Inflammatory macrophage treated with lipopolysaccharide for 4 hours (primary cell): ENCODE measurements at regions not wholly inside any gene's neighbourhood (a gene's known extent, or its start where the extent isn't known, plus 50 kb on each side); places are given as distances from the start of the nearest gene placed in this dataset.

ENCODE experiments used
- DNase-seq: peaks from one replicate; pipeline ENCODE4 v3.0.0-alpha.2; 2020

- no peak for DNase-seq
These were observed 714.1 kb downstream of the EFNB2 start for GRCh38 chr13:105821337-105821736.

- DNase-seq: no peak
These were observed 715.0 kb downstream of the EFNB2 start for GRCh38 chr13:105820415-105820814.

- no peak for DNase-seq
These were observed 718.0 kb downstream of the EFNB2 start for GRCh38 chr13:105817498-105817897.

- no peak for DNase-seq
These were observed 718.5 kb downstream of the EFNB2 start for GRCh38 chr13:105816994-105817393.

GRCh38 chr13:105814902-105815250 lies 720.6 kb downstream of the EFNB2 start:
- no peak for DNase-seq

- DNase-seq: no peak
These were observed 721.1 kb downstream of the EFNB2 start for GRCh38 chr13:105814219-105814901.

- no peak for DNase-seq
These were observed 728.9 kb downstream of the EFNB2 start for GRCh38 chr13:105806628-105806920.

GRCh38 chr13:105805892-105806627 lies 729.4 kb downstream of the EFNB2 start:
- DNase-seq: no peak

GRCh38 chr13:105804561-105805190 lies 730.8 kb downstream of the EFNB2 start:
- no peak for DNase-seq

GRCh38 chr13:105799155-105799554 lies 736.3 kb downstream of the EFNB2 start:
- no peak for DNase-seq

- DNase-seq: no peak
These were observed 736.9 kb downstream of the EFNB2 start for GRCh38 chr13:105798541-105798940.

GRCh38 chr13:105796081-105796480 lies 739.4 kb downstream of the EFNB2 start:
- DNase-seq: no peak

GRCh38 chr13:105790923-105791322 lies 744.5 kb downstream of the EFNB2 start:
- DNase-seq: no peak

GRCh38 chr13:105788530-105788929 lies 746.9 kb downstream of the EFNB2 start:
- DNase-seq: no peak

GRCh38 chr13:105787632-105788031 lies 747.8 kb downstream of the EFNB2 start:
- no peak for DNase-seq

GRCh38 chr13:105785436-105785835 lies 750.0 kb downstream of the EFNB2 start:
- no peak for DNase-seq

- no peak for DNase-seq
These were observed 752.2 kb downstream of the EFNB2 start for GRCh38 chr13:105783261-105783660.

GRCh38 chr13:105778196-105778595 lies 757.3 kb downstream of the EFNB2 start:
- DNase-seq: no peak

- no peak for DNase-seq
These were observed 760.6 kb downstream of the EFNB2 start for GRCh38 chr13:105774739-105775460.

- DNase-seq: no peak
These were observed 761.5 kb downstream of the EFNB2 start for GRCh38 chr13:105773863-105774538.

- no peak for DNase-seq
These were observed 762.2 kb downstream of the EFNB2 start for GRCh38 chr13:105773241-105773640.

GRCh38 chr13:105764486-105764885 lies 771.0 kb downstream of the EFNB2 start:
- DNase-seq: no peak

- no peak for DNase-seq
These were observed 771.6 kb downstream of the EFNB2 start for GRCh38 chr13:105763851-105764250.
